GM18861 (cell line): ENCODE measurements at regions not wholly inside any gene's neighbourhood (a gene's known extent, or its start where the extent isn't known, plus 50 kb on each side); places are given as distances from the start of the nearest gene placed in this dataset.

ENCODE experiments used
- ATAC-seq: cut with Tn5 transposase; IDR thresholded peaks from one replicate; pipeline ENCODE4 v1.9.1; 2021; ENCODE audit not compliant: unreplicated experiment

GRCh38 chr7:41472427-41473125 lies 230.3 kb downstream of the INHBA start:
- no peak for ATAC-seq

GRCh38 chr7:41470081-41470480 lies 232.8 kb downstream of the INHBA start:
- ATAC-seq: no peak

- no peak for ATAC-seq
Measured at GRCh38 chr7:41467596-41467995, 235.3 kb downstream of the INHBA start.

DNA sequence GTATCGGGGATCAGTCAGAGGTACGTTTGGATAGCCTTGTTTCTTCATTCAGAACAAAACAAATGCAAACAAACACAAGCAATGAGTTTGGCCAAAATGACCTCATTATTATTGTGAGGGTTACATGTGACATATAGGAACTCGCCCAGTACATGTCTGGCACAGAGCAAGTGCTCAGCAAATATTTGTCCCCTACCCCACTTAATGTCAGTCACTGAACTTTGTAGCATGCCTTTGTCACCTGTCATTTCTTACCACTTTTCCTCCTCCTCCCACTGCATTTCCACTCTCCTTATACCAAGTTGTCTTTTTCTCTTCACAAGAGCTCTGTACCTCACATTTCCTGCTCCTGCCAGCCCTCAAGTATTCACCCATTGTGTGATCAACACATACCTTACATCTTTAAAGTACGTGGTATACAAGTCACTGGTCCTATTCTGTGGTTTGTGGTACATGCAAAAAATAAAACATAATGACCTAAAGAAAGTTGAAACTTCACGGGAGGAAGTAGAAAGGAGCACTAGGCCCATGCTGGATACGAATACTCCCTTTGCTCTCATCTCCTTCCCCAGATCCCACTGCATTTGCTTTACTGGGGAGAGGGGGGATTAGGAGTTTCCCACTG lies 236.0 kb downstream of the INHBA start:
- no peak for ATAC-seq

DNA sequence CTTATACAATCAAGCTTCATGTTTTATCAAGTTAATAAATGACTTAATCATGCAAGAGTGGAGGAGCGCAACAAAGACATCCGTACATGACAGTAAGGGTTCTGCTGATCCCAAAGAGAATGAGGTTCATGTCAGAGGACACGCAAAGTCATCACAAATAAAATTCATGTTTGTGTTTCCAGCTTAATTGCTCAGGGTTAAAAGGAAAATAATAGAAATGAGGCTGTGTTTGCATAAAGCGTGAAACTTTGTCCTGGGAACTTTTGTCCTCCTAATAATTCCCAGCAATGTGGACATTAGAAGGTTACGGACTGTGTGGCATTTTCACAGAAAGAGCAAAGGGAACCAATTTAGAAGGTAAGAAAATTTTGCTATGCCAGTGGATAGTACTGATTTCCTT lies 237.3 kb downstream of the INHBA start:
- ATAC-seq: no peak

DNA sequence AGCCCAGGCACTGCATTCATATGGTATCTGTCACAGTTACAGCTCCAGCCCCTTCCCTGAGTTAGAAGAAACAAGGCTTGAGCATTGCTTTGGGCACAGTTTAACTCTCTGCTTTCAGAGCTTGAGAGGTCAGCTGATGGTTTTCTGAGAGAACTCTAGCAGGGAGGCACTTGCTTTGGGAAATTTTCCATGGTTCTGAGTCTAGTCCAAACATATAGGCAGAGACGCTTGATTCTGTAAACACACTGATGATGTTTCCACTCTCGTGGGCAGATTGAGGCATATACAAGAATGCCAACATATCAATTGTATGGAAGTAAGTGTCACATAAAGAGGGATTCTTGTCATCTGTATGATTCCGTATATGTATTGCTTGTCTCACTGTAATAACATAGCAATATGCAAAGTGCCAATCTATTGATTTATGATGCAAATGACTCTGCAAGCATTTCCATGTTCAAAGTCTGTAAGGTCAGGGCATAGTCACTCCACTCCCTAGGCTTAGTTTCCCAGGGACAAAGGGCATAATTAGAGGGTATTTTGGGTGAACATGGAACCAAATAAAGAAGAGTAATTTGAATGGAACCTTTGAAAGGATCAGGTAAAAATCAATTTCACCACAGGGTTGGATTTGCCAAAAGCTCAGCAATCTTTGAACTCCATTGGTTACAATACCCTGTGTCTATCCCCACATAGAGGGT lies 239.0 kb downstream of the INHBA start:
- ATAC-seq: no peak

GRCh38 chr7:41459623-41460261 lies 243.1 kb downstream of the INHBA start:
- no peak for ATAC-seq

GRCh38 chr7:41459183-41459582 lies 243.7 kb downstream of the INHBA start:
- ATAC-seq: no peak

- no peak for ATAC-seq
Measured at GRCh38 chr7:41457832-41458437, 245.0 kb downstream of the INHBA start.

- ATAC-seq: no peak
Measured at GRCh38 chr7:41451826-41452225, 251.1 kb downstream of the INHBA start.

DNA sequence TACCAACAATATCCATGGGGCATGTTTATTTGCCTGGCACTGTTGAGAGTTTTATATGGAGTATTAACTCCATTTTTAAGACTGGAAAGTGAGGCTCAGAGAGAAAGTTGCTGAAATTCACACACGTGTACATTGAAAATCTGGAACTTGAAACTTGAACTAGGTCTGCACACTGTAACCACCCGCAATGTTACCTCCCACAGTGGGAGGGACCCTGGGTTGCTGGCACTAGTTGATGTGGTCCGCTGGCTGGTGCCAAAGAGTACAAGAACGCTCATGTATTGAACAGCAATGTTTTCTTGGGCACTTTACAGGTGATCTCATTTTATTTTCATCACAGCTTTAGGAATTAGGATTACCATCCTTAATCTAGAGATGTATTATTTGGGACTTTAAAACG lies 253.2 kb downstream of the INHBA start:
- no peak for ATAC-seq

GRCh38 chr7:41449286-41449685 lies 253.6 kb downstream of the INHBA start:
- no peak for ATAC-seq

- ATAC-seq: no peak
Measured at GRCh38 chr7:41448104-41448503, 254.8 kb downstream of the INHBA start.

GRCh38 chr7:41447450-41448042 lies 255.3 kb downstream of the INHBA start:
- ATAC-seq: no peak

DNA sequence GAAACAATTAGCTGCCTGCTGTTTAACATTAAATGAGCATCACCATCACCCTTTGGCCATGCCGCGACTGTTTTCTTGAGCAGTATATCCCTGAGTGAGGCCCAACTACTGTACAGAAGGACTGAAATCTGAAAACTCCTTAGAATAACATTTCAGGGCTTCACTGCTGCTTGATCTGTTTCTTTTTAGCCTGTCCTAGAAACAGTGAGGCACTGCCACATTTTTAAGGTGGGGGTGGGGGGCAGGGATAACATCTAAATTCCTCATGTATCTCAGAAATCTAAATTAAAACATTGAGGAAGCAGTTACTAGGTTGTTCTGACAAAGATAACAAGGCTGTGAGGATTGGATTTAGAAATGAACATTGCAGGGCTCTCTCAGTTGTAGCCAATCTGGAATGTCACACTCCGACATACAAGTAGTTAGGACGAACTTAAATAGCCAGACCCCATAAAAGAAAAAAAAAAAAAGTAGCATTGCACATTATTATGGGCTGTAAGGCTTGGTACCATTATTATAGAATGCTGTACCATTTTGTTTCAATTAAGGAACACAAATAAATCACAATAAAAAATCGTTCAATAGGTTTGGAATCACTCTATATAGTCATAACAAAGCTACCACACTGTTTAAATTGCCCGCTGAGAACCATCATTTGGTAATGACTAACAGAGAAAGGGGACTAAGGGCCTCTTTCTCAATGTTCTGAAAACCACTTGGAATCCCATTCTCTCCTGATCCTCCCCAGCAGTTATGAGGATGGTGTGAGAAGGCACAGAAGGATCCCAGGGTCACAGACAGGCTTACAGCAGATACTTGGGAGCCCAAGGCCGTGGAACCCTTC lies 256.1 kb downstream of the INHBA start:
- ATAC-seq: no peak

- no peak for ATAC-seq
Measured at GRCh38 chr7:41445946-41446345, 256.9 kb downstream of the INHBA start.

DNA sequence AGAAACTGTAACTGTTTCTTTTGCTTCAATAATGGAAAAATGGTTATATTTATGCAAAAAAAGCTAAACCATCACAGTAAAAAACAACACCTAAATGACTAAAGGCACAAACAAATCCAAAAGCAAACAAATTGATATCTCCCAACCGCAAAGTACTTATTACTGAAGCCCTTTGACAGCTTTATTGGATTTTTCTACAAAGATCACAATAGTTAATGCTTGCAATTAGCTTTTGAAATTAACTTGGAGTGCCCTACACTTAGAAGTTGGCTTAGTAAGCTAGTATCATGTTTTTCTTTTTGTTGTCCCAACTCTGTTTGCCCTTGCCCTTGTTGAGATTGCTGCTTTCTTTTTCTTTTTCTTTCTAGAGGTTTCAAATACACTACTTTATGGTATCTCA lies 257.5 kb downstream of the INHBA start:
- ATAC-seq: no peak

DNA sequence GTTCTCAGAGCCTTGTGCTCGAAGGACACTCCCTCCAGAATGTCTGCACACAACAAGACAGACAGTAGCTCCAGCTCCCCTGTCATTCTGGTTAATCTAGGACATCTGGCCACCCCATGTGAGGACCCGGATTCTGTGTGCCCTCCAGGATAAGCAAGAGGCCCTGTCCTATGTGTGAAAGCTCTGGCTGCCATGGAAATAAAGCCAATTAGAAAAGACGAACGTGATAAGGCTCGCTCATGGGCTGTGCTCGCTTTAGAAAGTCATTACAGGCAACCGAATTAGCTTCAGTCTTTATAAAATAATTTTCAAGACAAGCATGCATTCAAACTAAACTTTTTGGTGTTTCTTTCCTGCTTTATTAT lies 263.4 kb downstream of the INHBA start:
- ATAC-seq: no peak

GRCh38 chr7:41438705-41439514 lies 264.0 kb downstream of the INHBA start:
- ATAC-seq: no peak
